Neural cell (in vitro differentiated cells): ENCODE measurements at regions not wholly inside any gene's neighbourhood (a gene's known extent, or its start where the extent isn't known, plus 50 kb on each side); places are given as distances from the start of the nearest gene placed in this dataset.

Experiments used
- TAF1 ChIP-seq: IDR thresholded peaks from 2 replicates; pipeline ENCODE4 v1.6.1; 2012; ENCODE audit warnings: low read depth
- TF ChIP-seq, protein P1 (sequence below): fragments of 450-650 bp; IDR thresholded peaks from 2 replicates; pipeline ENCODE4 v1.5.1; 2014; ENCODE audit warnings: antibody characterized with exemption, mild to moderate bottlenecking, moderate library complexity; ENCODE audit not compliant: poor library complexity, severe bottlenecking
- TF ChIP-seq, protein P2 (sequence below): IDR thresholded peaks from 2 replicates; pipeline ENCODE4 v1.6.1; 2012; ENCODE audit warnings: borderline replicate concordance

DNA sequence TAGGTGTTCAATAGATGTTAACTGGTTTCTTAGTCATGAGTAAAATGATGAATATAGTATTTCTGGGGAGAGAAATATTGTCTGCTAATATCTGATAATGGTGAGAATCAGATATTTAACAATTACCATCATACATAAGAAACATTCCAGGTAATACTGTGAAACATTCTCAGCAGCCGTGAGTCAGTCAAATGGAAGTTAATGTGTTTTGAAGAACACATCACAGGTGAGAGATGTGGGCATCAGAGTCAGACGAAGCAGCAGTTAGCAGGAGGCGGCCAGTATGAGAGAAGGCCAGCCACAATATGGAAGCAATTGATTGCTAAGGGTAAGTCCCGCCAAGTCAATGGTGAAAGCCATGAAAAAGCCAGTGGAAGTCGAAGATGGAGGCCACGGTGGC is 1035.9 kb downstream of the TUSC7 start:
- TF ChIP-seq, protein P1, sequence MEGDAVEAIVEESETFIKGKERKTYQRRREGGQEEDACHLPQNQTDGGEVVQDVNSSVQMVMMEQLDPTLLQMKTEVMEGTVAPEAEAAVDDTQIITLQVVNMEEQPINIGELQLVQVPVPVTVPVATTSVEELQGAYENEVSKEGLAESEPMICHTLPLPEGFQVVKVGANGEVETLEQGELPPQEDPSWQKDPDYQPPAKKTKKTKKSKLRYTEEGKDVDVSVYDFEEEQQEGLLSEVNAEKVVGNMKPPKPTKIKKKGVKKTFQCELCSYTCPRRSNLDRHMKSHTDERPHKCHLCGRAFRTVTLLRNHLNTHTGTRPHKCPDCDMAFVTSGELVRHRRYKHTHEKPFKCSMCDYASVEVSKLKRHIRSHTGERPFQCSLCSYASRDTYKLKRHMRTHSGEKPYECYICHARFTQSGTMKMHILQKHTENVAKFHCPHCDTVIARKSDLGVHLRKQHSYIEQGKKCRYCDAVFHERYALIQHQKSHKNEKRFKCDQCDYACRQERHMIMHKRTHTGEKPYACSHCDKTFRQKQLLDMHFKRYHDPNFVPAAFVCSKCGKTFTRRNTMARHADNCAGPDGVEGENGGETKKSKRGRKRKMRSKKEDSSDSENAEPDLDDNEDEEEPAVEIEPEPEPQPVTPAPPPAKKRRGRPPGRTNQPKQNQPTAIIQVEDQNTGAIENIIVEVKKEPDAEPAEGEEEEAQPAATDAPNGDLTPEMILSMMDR: no peak
- TF ChIP-seq, protein P2, sequence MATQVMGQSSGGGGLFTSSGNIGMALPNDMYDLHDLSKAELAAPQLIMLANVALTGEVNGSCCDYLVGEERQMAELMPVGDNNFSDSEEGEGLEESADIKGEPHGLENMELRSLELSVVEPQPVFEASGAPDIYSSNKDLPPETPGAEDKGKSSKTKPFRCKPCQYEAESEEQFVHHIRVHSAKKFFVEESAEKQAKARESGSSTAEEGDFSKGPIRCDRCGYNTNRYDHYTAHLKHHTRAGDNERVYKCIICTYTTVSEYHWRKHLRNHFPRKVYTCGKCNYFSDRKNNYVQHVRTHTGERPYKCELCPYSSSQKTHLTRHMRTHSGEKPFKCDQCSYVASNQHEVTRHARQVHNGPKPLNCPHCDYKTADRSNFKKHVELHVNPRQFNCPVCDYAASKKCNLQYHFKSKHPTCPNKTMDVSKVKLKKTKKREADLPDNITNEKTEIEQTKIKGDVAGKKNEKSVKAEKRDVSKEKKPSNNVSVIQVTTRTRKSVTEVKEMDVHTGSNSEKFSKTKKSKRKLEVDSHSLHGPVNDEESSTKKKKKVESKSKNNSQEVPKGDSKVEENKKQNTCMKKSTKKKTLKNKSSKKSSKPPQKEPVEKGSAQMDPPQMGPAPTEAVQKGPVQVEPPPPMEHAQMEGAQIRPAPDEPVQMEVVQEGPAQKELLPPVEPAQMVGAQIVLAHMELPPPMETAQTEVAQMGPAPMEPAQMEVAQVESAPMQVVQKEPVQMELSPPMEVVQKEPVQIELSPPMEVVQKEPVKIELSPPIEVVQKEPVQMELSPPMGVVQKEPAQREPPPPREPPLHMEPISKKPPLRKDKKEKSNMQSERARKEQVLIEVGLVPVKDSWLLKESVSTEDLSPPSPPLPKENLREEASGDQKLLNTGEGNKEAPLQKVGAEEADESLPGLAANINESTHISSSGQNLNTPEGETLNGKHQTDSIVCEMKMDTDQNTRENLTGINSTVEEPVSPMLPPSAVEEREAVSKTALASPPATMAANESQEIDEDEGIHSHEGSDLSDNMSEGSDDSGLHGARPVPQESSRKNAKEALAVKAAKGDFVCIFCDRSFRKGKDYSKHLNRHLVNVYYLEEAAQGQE: no peak
- no peak for TF ChIP-seq TAF1
